Thyroid gland (tissue), 4 donors: ENCODE measurements at regions not wholly inside any gene's neighbourhood (a gene's known extent, or its start where the extent isn't known, plus 50 kb on each side); places are given as distances from the start of the nearest gene placed in this dataset.

Experiments used
- DNase-seq, 2 donors: peaks; one replicate each; pipeline ENCODE4 v3.0.0-alpha.2; 2019
- H3K27ac ChIP-seq, 3 donors: fragments of 200-600 bp; sonication (generic); 1 replicate in 2 of 3; 2 replicates in 1 of 3; pipeline ENCODE4 v1.5.1; 2016 to 2019; ENCODE audit warnings: mild to moderate bottlenecking in 1 of 3, moderate library complexity in 1 of 3
- H3K27me3 ChIP-seq: fragments of 200-600 bp; sonication (generic); one replicate; pipeline ENCODE4 v1.5.1; 2019
- H3K36me3 ChIP-seq, 2 donors: fragments of 200-600 bp; sonication (generic); one replicate each; pipeline ENCODE4 v1.5.1; 2016 to 2019
- H3K4me1 ChIP-seq, 2 donors: fragments of 200-600 bp; sonication (generic); one replicate each; pipeline ENCODE4 v1.5.1; 2017 to 2019
- H3K4me3 ChIP-seq, 3 donors: fragments of 200-600 bp; sonication (generic); replicated peaks in 1 of 3; 1 replicate in 2 of 3; 2 replicates in 1 of 3; pipeline ENCODE4 v1.5.1; 2016; ENCODE audit warnings: mild to moderate bottlenecking in 1 of 3
- H3K9me3 ChIP-seq: fragments of 200-600 bp; sonication (generic); one replicate; pipeline ENCODE4 v1.5.1; 2017
- POLR2A ChIP-seq, 2 donors: fragments of 450-650 bp; IDR thresholded peaks; one replicate each; pipeline ENCODE4 v1.6.1; 2017; ENCODE audit warnings: antibody characterized with exemption in 2 of 2, mild to moderate bottlenecking in 2 of 2, moderate library complexity in 1 of 2
- WGBS, 2 donors: methylation state at CpG; one replicate each; pipeline ENCODE4 v1.1.5; 2017; 5-methylcytosine and 5-hydroxymethylcytosine counted together
- intact Hi-C: fragments of 100-400 bp; cut with DNase I; formaldehyde crosslinking; loops from one replicate; pipeline ENCODE4 v1.15.1; 2023
- TF ChIP-seq, protein P1 (sequence below), 6 experiments: fragments of 200-600 bp in 3 of 6; fragments of 450-650 bp in 3 of 6; sonication (generic) in 3 of 6; IDR thresholded peaks; one replicate each; pipeline ENCODE4 v1.5.1; 2016 to 2019; ENCODE audit warnings: antibody characterized with exemption in 6 of 6, mild to moderate bottlenecking in 2 of 6, inconsistent platforms in 1 of 6, moderate library complexity in 1 of 6

DNA sequence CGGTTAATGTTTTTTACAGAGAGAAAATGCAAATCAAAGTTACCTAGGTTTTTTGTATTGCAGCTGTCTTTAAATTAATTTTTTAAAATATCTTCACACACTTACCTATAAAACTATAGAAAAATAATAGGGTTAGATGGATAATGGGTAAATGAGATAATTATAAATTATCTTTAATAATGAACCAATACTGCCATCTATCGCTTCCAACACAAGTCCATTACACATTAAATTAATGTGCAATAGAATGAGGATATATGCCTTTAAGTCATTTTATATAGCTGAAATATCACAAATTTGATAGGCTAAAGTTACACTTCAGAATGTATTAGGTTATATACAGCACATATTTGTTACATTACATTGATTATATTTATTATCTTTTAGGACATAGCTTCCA is 2212.8 kb downstream of the MRPL39 start:
- no peaks in the 10 kb centered on the region for H3K4me1 ChIP-seq
- no peak for DNase-seq
- H3K4me3 ChIP-seq: no peak overlapping the region
- intact Hi-C loops: no loop called here
- no peaks in the 10 kb centered on the region for H3K27me3 ChIP-seq
- H3K9me3 ChIP-seq: no peaks in the 10 kb centered on the region
- no peaks in the 10 kb centered on the region for H3K36me3 ChIP-seq
- no peak for TF ChIP-seq POLR2A (IDR thresholded peaks at IDR 0.05)
- TF ChIP-seq, protein P1, sequence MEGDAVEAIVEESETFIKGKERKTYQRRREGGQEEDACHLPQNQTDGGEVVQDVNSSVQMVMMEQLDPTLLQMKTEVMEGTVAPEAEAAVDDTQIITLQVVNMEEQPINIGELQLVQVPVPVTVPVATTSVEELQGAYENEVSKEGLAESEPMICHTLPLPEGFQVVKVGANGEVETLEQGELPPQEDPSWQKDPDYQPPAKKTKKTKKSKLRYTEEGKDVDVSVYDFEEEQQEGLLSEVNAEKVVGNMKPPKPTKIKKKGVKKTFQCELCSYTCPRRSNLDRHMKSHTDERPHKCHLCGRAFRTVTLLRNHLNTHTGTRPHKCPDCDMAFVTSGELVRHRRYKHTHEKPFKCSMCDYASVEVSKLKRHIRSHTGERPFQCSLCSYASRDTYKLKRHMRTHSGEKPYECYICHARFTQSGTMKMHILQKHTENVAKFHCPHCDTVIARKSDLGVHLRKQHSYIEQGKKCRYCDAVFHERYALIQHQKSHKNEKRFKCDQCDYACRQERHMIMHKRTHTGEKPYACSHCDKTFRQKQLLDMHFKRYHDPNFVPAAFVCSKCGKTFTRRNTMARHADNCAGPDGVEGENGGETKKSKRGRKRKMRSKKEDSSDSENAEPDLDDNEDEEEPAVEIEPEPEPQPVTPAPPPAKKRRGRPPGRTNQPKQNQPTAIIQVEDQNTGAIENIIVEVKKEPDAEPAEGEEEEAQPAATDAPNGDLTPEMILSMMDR (IDR thresholded peaks at IDR 0.05): no peak
- WGBS, 2 donors: 88 to 89% methylated on average over 2 of the region's 2 CpGs
- no peak overlapping the region for H3K27ac ChIP-seq

DNA sequence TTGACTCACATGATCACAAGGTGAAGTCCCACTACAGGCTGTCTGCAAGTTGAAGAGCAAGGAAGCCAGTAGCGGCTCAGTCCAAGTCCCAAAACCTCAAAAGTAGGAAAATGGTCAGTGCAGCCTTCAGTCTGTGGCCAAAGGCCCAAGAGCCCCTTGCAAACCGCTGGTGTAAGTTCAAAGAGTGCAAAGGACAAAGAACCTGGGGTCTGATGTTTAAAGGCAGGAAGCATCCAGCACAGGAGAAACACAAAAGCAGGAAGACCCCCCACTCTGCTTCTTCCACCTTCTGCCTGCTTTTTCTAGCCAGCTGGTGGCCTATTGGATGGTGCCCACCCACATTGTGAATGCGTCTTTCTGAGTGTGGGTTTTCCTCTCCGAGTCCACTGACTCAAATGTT is 2222.6 kb downstream of the MRPL39 start:
- WGBS, 2 donors: 48 to 50% methylated on average over 4 of the region's 4 CpGs
- no peaks in the 10 kb centered on the region for H3K4me1 ChIP-seq
- intact Hi-C loops: no loop called here

DNA sequence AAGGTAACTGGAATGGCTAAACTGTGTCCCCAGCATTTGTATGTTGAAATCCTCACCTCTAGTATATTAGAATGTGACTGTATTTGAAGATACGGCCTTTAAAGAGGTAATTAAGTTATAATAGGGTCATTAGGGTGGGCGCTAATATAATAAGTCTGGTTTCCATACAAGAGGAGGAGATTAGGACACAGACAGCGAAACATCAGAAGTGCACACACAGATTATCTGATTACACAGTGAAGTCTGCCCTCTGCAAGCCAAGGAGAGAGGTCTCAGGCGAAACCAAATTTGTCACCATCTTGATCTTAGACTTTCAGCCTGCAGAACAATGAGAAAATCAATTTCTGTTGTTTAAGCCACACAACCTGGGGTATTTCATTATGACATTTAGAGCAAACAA is 2233.1 kb downstream of the MRPL39 start:
- TF ChIP-seq, protein P1 (IDR thresholded peaks at IDR 0.05): no peak
- TF ChIP-seq POLR2A (IDR thresholded peaks at IDR 0.05): no peak
- H3K4me1 ChIP-seq: no peaks in the 10 kb centered on the region
- H3K9me3 ChIP-seq: no peaks in the 10 kb centered on the region
- WGBS, 2 donors: 79 to 85% methylated on average over 4 of the region's 4 CpGs
- H3K36me3 ChIP-seq: no peaks in the 10 kb centered on the region
- DNase-seq: no peak
- H3K27me3 ChIP-seq: no peaks in the 10 kb centered on the region
- no peak overlapping the region for H3K27ac ChIP-seq
- intact Hi-C loops: no loop called here
- H3K4me3 ChIP-seq: no peak overlapping the region

More for the DNA sequence above, 2222.6 kb downstream of the MRPL39 start:
- Histone ChIP-seq H3K4me3 (no peak overlapping the region), H3K27me3 (no peaks in the 10 kb centered on the region), H3K9me3 (no peaks in the 10 kb centered on the region), H3K27ac (no peak overlapping the region), H3K36me3 (no peaks in the 10 kb centered on the region)
- TF ChIP-seq, protein P1 (IDR thresholded peaks at IDR 0.05): no peak
- no peak for TF ChIP-seq POLR2A (IDR thresholded peaks at IDR 0.05)
- no peak for DNase-seq

DNA sequence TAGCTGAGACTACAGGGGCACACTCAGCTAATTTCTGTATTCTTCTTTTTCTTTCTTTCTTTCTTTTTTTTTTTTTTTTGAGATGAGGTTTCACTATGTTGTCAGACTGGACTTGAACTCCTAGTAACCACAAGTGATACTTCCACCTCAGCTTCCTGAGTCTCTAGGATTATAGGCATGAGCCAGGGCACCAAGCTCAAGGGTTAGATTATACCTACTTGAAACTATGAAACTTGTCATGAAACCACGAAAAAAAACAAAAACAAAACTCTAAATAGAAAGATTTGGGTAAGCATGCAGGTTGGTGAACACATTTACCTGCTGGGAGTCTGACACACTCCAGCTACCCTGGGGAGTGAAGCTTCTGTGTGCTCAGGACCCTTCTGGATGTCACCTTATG is 2250.4 kb downstream of the MRPL39 start:
- Histone ChIP-seq H3K9me3 (no peaks in the 10 kb centered on the region), H3K4me1 (no peaks in the 10 kb centered on the region), H3K36me3 (no peaks in the 10 kb centered on the region), H3K4me3 (no peak overlapping the region), H3K27me3 (no peaks in the 10 kb centered on the region), H3K27ac (no peak overlapping the region)
- TF ChIP-seq, protein P1 (IDR thresholded peaks at IDR 0.05): no peak
- no peak for TF ChIP-seq POLR2A (IDR thresholded peaks at IDR 0.05)
- intact Hi-C loops: no loop called here
- DNase-seq: no peak
- 69 to 70% methylated on average over 1 of the region's 1 CpG for whole genome bisulfite sequencing, 2 donors

DNA sequence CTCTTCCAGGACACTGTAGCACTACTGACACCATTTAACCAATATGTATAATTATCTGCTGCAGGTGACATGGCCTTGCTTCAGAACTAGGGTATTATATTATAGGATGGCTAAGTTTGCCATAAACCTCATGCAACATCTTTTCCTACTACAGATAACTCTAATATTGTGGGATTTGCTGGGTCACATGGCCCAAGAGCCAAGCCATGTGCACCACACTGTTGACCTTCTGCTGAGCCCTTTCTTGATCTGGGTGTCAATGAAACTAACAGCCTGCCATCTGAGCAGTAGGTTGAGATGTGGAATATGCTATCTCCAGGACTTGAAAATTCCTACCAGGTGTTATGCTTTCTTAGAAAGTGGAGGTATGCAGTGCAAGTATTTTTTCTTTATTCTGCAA is 2291.1 kb downstream of the MRPL39 start:
- Histone ChIP-seq H3K4me3 (no peak overlapping the region), H3K27me3 (no peaks in the 10 kb centered on the region), H3K36me3 (no peaks in the 10 kb centered on the region), H3K9me3 (no peaks in the 10 kb centered on the region), H3K4me1 (no peaks in the 10 kb centered on the region), H3K27ac (no peak overlapping the region)
- TF ChIP-seq, protein P1 (IDR thresholded peaks at IDR 0.05): no peak
- TF ChIP-seq POLR2A (IDR thresholded peaks at IDR 0.05): no peak
- no peak for DNase-seq
- intact Hi-C loops: no loop called here
